EH (cell line): ENCODE measurements at regions not wholly inside any gene's neighbourhood (a gene's known extent, or its start where the extent isn't known, plus 50 kb on each side); places are given as distances from the start of the nearest gene placed in this dataset.
"Not testable (repeated sequence)": the region's sequence is repeated elsewhere in the genome, so short reads cannot be mapped to it uniquely, and the experiment has no call there.

Experiments used
- DNase-seq: peaks from one replicate; pipeline ENCODE4 v3.0.0-alpha.2; 2015; ENCODE audit warnings: low read depth

GRCh38 chrX:10965174-10965798 lies 145.8 kb upstream of the HCCS start:
- DNase-seq = no peak

DNA sequence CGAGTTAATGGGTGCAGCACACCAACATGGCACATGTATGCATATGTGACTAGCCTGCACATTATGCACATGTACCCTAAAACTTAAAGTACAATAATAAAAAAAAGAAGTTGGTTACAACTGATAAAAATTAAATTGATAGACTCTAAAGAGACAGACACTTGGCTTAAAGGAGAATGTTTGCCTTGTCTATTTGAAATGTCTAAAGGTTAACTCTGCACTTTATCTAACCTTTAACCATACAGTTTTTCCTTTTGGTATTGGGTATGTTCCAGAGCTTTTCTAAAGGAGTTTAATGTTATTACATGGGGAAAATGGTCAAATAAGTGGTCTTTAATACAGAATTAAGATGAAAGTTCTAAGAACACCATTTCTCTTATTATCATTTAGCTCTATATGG lies 145.1 kb upstream of the HCCS start:
- no peak for DNase-seq

DNA sequence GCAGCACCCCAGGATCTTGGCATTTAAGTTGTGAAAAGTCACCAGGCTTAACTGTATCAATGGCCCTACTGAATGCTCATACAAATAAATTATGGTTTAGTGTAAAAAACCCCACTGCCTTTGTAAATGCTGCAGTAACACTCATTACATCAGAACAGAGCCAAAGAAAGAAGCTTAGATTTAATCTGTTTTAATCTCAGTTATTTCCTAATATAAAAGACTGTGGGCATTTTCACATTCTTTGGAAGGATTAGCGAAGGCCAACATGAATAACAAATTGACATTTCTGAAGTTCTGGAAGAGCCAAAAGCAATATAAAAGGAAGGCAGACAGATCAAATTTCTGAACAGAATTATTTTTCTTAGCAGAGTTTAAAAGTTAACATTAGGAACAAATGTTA lies 140.0 kb upstream of the HCCS start:
- peak; percentile 19 for DNase-seq

- no peak for DNase-seq
These were observed 139.4 kb upstream of the HCCS start for GRCh38 chrX:10971759-10972158.

DNA sequence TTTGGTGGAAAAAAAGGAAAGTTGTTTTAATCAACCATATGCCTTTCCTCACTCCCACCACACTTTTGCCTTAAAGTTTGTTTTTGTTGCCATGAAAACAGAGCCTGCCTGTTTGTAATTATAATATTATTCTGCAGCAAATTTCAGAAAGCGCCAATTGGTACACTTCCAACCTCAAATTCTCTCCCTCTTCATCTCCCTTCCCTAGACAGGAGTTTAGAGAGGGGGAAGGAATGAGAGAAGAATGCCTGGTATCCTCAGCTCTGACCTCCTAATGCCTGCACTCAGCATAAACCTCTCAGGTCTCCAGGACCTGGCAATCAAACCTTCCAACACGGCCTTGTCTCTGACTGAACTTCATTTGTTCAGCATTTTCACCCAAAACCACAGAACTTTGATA lies 138.4 kb upstream of the HCCS start:
- DNase-seq = peak; percentile 51

- no peak for DNase-seq
These were observed 136.2 kb upstream of the HCCS start for GRCh38 chrX:10974920-10975319.

DNA sequence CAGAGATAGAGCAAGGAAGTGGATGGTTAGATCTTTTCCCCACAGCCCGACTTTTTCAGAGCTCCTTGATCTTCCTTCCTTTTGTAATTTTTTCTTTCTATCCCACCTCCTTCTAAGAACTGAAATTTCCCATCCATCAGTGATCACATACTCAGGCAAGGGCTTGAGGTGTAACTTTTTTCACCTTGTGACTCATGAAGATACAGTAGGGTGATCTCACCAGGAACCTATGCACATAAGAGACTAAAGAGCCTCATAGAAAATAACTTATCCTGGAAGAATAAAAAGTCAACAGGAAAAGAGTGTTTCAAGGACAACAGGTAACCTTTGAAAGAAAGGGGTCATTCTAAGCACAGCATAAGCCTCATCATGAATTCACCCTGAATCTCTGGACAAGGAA lies 131.2 kb upstream of the HCCS start:
- no peak for DNase-seq

DNA sequence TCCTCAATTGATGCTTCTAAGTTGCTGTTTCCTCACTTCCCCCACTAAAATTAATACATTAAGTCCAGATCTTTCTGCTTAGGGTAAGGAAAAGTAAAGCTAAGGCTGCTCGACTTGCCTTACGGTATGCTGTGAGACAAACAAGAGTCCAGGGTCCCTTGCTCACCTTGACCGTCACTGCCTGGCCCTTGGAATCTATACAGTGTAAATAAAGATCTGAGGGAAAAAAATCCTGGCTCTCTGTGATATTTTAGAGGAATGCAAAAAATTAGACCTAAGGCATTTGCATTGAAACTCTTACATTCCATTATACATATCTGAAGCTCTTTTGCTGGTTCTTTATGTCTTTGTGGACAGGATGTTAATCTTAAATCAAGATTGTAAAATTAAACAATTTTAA lies 129.6 kb upstream of the HCCS start:
- peak; percentile 28 for DNase-seq

- DNase-seq = no peak
These were observed 127.6 kb upstream of the HCCS start for GRCh38 chrX:10983526-10983925.

- DNase-seq = no peak
These were observed 126.9 kb upstream of the HCCS start for GRCh38 chrX:10984213-10984612.

DNA sequence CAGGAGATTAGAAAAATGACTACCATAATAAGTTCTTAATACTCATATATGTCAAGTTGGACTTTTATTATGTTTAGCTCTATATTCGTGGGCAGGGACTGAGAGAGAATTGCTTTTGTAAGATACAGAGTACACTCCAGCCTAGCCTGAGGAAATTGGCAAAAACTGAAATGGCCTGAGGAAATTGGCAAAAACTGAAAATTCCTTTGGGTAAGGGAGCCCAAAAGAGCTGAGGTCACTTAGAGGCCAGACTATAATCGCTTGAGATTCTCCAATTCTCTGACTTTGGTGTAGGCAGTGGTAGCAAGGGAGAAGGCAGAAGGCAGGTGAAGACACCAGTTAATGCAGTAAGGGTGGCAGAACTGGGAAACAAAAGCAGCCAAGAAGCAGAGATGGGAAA lies 124.5 kb upstream of the HCCS start:
- peak; percentile 47 for DNase-seq

DNA sequence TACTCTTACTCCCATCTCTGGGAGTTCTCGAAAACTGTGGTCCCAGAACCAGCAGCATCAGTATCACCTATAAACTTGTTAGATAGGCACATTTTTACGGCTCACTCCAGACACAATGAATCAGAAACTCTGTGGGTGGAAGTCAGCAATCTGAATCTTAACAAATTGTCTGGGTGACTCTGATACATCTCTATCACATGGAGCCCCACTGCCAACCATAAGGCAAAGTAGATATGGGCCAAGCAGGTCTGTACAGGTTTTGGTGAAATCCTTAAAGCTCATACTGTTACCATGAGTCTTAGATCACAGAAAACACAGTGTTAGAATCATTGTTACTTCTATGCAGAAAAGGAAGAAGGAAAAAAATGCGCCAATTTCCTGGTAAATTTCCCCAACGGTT lies 122.5 kb upstream of the HCCS start:
- no peak for DNase-seq

DNA sequence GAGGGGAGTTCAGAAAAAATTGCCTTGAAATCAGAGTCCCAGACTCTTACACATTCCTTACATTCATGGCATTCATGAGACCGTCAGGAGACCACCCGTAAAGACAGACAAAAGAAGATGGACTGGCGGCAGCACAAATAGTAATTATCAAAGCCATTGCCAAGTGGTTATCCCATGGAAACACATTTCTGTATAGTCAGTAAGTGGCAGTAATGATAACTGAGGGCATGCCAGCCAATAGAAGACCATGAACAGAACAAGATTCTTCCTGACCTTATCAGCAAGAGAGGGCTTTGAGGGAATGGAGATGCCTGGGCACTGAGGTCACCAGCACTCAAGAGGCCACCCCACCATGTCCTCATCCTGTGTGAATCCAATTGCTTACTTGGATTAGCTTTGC lies 121.7 kb upstream of the HCCS start:
- DNase-seq = peak; percentile 41

DNA sequence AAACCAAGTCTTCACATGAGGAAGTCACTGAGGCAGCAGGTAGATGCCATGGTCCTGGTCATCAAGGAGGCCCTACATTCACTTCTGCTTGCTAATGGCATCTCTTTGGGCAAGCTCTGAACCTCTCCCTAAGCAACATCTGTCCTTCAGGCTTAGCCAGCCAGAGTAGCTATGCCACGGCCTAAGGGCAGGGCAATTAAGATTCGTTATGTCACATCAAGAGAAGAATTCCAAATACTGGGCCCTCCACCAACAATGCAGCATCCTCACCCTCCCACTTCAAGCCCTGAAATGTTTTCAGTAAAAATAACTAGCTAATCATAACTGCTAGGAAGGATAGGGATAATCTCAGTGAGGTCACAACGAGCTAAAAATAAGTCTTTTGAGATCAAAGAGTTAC lies 120.7 kb upstream of the HCCS start:
- peak; percentile 32 for DNase-seq

DNA sequence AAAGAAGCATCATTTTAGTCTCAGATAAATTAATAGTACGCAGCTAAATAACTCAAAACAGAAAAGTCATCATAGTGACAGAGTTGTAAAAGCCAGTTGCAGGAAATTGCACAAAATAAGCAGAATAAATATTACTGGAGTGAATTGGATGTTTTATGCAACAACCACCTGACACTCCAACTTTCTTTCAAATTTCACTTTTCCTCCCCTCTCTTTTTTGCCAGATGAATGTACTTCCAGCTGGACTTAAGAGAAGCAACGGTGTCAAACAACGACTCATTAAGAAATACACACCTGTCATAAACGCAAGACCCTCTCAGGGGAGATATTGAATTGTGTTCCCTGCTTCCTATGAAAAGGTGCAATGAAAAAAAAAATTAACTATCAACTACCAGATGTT lies 120.2 kb upstream of the HCCS start:
- no peak for DNase-seq

DNA sequence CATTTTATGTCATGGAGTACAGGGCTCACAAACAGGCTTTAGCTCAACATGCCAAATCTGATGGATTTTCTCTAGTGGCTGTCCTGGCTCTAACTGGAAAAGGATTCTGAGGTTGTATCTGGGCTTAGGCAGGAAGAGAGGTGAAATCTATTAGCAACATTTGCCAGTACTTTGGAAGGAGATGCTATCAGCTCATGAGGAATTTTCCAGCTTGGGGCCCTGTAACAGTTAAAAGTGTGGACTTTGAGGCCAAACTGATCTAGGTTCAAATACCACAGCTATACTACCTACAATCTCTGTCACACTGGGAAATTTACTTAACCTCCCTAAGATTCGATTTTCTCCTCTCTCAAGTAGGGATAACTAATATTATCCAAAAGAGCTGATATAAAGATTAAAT lies 119.0 kb upstream of the HCCS start:
- no peak for DNase-seq

GRCh38 chrX:11007076-11007475 lies 104.1 kb upstream of the HCCS start:
- DNase-seq = not testable (repeated sequence)

GRCh38 chrX:11010476-11010875 lies 100.7 kb upstream of the HCCS start:
- DNase-seq = no peak

DNA sequence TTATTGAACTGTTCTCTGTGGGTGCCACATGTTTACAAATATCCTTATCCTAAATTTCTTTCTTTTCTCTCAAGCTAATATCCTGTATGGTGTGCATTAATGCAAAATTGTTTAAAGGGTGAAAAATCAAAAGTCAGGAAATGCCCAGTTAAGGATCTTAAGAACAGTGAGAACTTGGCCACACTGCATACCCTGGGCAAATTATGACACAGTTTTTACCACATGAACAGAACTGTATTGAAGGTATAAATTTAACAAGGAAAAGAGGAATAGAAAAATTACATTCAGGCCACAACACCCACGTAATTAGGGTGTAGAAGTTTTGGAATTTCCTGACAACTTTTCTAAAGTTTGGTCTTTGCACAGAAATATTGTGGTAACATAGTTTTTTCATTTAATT lies 94.4 kb upstream of the HCCS start:
- no peak for DNase-seq

- DNase-seq = not testable (repeated sequence)
These were observed 88.5 kb upstream of the HCCS start for GRCh38 chrX:11022588-11022987.

DNA sequence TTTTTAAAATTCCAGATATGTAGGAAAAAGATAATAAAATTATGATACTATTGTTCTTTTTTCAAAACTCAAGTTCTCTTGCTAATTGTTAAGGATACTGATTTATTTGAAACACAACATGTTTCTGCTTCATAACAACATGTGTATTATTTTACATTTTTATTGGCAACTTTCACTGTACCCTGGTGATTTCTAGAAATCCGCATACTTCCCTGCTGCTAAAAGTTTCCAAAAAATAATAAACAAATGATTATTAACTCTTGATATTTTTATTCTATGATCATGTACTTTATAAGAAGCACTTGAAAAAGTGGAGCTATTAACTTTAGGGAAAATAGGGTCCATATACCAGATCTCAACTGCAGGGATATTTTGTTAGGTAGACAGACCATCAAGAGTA lies 71.2 kb upstream of the HCCS start:
- no peak for DNase-seq

DNA sequence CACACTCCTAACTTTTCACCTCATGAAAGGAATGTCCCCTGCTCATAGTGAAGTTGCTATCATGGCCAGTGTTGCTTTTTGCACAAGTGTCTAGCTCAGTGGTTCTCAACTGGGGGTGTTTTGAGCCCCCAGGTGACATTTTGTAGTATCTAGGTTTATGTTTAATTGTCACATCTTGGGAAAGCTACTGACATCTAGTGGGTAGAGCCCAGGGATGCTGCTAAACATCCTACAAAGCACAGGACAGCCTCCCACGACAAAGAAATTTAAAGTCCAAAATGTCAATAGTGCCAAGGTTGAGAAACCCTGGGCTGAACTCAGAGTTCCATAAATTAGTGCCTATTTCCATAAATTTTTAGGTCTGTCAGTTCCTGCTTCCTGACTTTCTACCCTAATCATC lies 70.7 kb upstream of the HCCS start:
- no peak for DNase-seq

GRCh38 chrX:11040996-11041395 lies 70.1 kb upstream of the HCCS start:
- DNase-seq = no peak

DNA sequence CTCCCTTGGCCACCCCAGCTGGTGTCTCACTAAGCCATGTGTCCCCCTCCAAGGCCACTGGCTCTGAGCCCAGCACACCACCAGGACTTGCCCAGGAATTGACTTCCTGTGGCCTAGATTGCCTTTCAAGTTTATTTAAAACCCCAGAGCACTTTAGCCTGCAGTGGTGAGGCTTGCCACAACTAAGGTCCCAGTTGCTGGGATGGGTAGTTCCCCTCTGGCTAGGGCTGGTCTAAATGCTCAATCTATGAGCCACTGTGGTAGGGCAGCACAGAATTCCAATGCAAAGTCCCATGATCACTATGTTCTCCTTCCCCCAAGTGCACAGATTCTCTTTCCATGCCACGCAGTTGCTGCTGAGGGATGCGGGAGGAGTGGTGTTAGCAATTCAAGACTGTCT lies 61.1 kb upstream of the HCCS start:
- peak; percentile 20 for DNase-seq

GRCh38 chrX:11053351-11053750 lies 57.8 kb upstream of the HCCS start:
- DNase-seq = peak; percentile 56
